ENCODE measurements at regions not wholly inside any gene's neighbourhood (a gene's known extent, or its start where the extent isn't known, plus 50 kb on each side); places are given as distances from the start of the nearest gene placed in this dataset.

- TF ChIP-seq USF2 (IDR thresholded peaks at IDR 0.05; ENCODE audit: borderline replicate concordance, low read depth, low read length) (no peak), MAX (IDR thresholded peaks at IDR 0.05; ENCODE audit: low read depth) (no peak), CTCF (IDR thresholded peaks at IDR 0.05) (no peak)
These were observed 196.0 kb upstream of the VRK2 start for GRCh38 chr2:57850415-57851130.
